Peyer's patch (tissue), 4 donors: ENCODE measurements at regions not wholly inside any gene's neighbourhood (a gene's known extent, or its start where the extent isn't known, plus 50 kb on each side); places are given as distances from the start of the nearest gene placed in this dataset.
A peak's percentile ranks its signal among the peaks of the same experiment; 100 is the strongest.

ENCODE experiments used
- DNase-seq, 3 donors: peaks; one replicate each; pipeline ENCODE4 v3.0.0-alpha.2; 2017 to 2019
- H3K27ac ChIP-seq, 4 donors: fragments of 200-600 bp; sonication (generic); one replicate each; pipeline ENCODE4 v1.5.1; 2016 to 2019
- H3K27me3 ChIP-seq, 2 donors: fragments of 200-600 bp; sonication (generic); one replicate each; pipeline ENCODE4 v1.5.1; 2019
- H3K36me3 ChIP-seq, 3 donors: fragments of 200-600 bp; sonication (generic); one replicate each; pipeline ENCODE4 v1.5.1; 2016 to 2019
- H3K4me1 ChIP-seq, 4 donors: fragments of 200-600 bp; sonication (generic); one replicate each; pipeline ENCODE4 v1.5.1; 2016 to 2019
- H3K4me3 ChIP-seq, 4 donors: fragments of 200-600 bp; sonication (generic); 1 replicate in 3 of 4; 2 replicates in 1 of 4; pipeline ENCODE4 v1.5.1; 2016 to 2019; ENCODE audit warnings: mild to moderate bottlenecking in 1 of 4
- H3K9me3 ChIP-seq, 4 donors: fragments of 200-600 bp; sonication (generic); one replicate each; pipeline ENCODE4 v1.5.1; 2016 to 2019; ENCODE audit warnings: mild to moderate bottlenecking in 1 of 4
- CTCF ChIP-seq, 6 experiments: fragments of 450-650 bp in 4 of 6; fragments of 200-600 bp in 2 of 6; sonication (generic) in 1 of 6; IDR thresholded peaks; one replicate each; pipeline ENCODE4 v1.5.1; 2017 to 2019; ENCODE audit warnings: antibody characterized with exemption in 6 of 6, mild to moderate bottlenecking in 3 of 6, moderate library complexity in 1 of 6
- POLR2A ChIP-seq, 2 donors: fragments of 450-650 bp; IDR thresholded peaks; one replicate each; pipeline ENCODE4 v1.5.1; 2017; ENCODE audit warnings: antibody characterized with exemption in 2 of 2, mild to moderate bottlenecking in 2 of 2, moderate library complexity in 2 of 2

DNA sequence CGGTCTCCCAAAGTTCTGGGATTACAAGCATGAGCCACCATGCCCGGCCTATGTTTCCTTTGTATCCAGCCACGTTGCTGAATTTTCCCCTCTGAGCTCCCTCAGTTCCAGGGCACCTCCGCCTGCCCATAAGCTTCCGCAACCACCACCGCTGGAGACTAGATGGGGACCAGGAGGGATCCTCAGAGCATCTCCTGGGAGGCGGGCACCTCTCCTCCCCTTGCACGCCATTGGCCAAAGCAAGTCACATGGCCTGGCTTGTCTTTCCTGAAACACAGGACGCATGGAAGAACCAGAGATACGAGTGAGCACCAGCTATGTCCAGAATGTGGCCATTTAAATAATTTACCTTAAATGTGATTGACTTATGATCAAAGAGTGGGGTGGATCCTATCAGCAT is 388.3 kb downstream of the BRD1 start:
- H3K36me3 ChIP-seq = no peaks in the 10 kb centered on the region
- H3K27me3 ChIP-seq = no peaks in the 10 kb centered on the region
- TF ChIP-seq CTCF (IDR thresholded peaks at IDR 0.05) (no peak), POLR2A (IDR thresholded peaks at IDR 0.05) (no peak)
- H3K27ac ChIP-seq = no peak overlapping the region
- H3K4me3 ChIP-seq = no peak overlapping the region
- DNase-seq = peak in 1 of 3 donors; percentile 21
- H3K9me3 ChIP-seq = no peaks in the 10 kb centered on the region
- no peaks in the 10 kb centered on the region for H3K4me1 ChIP-seq

DNA sequence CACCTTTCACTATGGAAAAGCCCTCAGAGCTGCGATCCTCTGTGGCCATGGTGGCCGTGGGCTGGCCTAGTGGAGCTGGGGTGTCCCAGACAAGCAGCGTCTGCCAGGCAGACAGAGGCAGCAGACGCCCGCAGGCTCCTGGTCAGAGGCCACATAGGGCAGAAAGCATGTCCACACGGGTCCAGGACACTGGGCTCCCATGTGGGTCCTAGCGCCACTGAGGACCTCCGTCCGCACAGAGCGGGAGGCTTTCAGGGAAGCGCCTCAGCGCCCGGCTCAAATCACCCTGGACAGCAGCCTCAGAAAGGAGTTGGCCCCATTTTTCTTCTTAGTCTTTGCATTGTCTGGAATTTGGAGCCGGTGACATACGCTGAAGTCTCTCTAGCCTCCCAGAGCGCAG is 389.7 kb downstream of the BRD1 start:
- Histone ChIP-seq H3K9me3 (no peaks in the 10 kb centered on the region), H3K4me1 (no peaks in the 10 kb centered on the region), H3K27me3 (no peaks in the 10 kb centered on the region), H3K4me3 (no peak overlapping the region), H3K27ac (no peak overlapping the region), H3K36me3 (no peaks in the 10 kb centered on the region)
- TF ChIP-seq CTCF (IDR thresholded peaks at IDR 0.05) (no peak), POLR2A (IDR thresholded peaks at IDR 0.05) (no peak)
- peak in 1 of 3 donors; percentile 29 for DNase-seq

DNA sequence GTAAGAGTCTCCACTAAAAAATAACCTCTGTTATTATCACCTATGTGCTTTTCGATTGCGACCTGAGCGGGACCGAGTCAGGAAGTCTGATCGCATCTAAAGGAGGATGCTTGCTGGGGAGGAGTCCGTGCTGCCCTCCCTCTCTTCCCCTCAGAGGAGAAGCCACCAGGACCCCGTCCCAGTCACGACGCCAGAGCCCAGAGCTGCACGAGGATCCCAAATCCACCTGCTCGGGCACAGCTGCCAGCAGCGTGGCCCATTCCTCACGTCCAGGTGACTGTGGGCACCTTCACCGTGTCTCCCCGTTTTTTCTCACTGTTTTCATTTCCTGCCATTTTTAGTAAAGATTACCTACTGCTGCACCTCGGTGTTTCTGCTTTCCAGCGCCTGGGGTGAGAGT is 390.3 kb downstream of the BRD1 start:
- Histone ChIP-seq H3K4me3 (no peak overlapping the region), H3K4me1 (no peaks in the 10 kb centered on the region), H3K27me3 (no peaks in the 10 kb centered on the region), H3K36me3 (no peaks in the 10 kb centered on the region), H3K27ac (no peak overlapping the region), H3K9me3 (no peaks in the 10 kb centered on the region)
- peak in 1 of 3 donors; percentile 35 for DNase-seq
- no peak for TF ChIP-seq POLR2A (IDR thresholded peaks at IDR 0.05)
- TF ChIP-seq CTCF (IDR thresholded peaks at IDR 0.05) = no peak

GRCh38 chr22:49436056-49436455 is 391.6 kb downstream of the BRD1 start:
- H3K9me3 ChIP-seq = no peaks in the 10 kb centered on the region
- H3K4me1 ChIP-seq = no peaks in the 10 kb centered on the region
- TF ChIP-seq CTCF (IDR thresholded peaks at IDR 0.05) = no peak
- no peak for TF ChIP-seq POLR2A (IDR thresholded peaks at IDR 0.05)
- no peak for DNase-seq
- no peaks in the 10 kb centered on the region for H3K27me3 ChIP-seq
- H3K4me3 ChIP-seq = no peak overlapping the region
- H3K36me3 ChIP-seq = no peaks in the 10 kb centered on the region
- H3K27ac ChIP-seq = no peak overlapping the region

- no peaks in the 10 kb centered on the region for H3K9me3 ChIP-seq
- H3K4me3 ChIP-seq = no peak overlapping the region
- H3K27ac ChIP-seq = no peak overlapping the region
- DNase-seq = no peak
- H3K27me3 ChIP-seq = no peaks in the 10 kb centered on the region
- TF ChIP-seq CTCF (IDR thresholded peaks at IDR 0.05) = no peak
- TF ChIP-seq POLR2A (IDR thresholded peaks at IDR 0.05) = no peak
- no peaks in the 10 kb centered on the region for H3K36me3 ChIP-seq
- no peaks in the 10 kb centered on the region for H3K4me1 ChIP-seq
These were observed 392.1 kb downstream of the BRD1 start for GRCh38 chr22:49435596-49435995.
